COLO668 (cell line): ENCODE measurements at regions not wholly inside any gene's neighbourhood (a gene's known extent, or its start where the extent isn't known, plus 50 kb on each side); places are given as distances from the start of the nearest gene placed in this dataset.
"Not testable (repeated sequence)": the region's sequence is repeated elsewhere in the genome, so short reads cannot be mapped to it uniquely, and the experiment has no call there.

Experiments
- DNase-seq: peaks from one replicate; lab custom pipeline; 2025; ENCODE audit not compliant: unreplicated experiment; lab: John Stamatoyannopoulos, UW

DNA sequence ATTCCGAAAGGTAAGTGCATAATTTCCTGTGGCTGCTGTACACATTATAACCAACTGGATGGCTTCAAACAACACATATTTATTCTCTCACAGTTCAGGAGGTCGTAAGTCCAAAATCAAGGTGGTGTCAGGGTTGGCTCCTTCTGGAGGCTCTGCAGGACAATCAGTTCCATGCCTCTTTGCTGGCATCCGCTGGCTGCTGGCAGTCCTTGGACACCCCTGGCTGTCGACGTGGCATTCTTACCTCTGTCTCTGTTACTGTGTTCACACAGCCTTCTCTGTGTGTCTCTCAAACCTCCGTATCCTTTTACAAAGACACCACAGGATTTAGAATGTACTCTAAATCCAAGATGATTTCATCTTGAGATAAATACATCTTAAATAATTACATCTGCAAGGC lies 398.8 kb upstream of the ATP10A start:
- no peak for DNase-seq

DNA sequence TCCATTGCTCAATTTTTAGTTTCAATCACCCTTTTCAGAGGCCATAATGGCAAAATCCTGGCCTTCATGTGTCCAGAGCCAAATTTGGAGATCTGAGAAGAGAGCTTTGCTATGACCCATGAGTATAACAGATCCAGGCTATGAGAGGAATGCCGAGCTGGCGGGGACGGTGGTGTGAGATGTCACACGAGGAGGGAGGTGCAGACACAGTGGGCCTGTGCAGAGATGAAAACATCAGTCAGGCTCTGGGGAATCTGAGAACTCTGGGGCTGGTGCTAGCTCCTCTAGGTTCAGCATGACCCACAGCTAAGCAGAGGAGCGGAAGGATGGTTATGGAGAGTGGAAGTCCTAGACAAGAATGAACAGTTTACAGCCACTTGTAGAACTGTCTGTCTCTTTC lies 398.3 kb upstream of the ATP10A start:
- DNase-seq: no peak

DNA sequence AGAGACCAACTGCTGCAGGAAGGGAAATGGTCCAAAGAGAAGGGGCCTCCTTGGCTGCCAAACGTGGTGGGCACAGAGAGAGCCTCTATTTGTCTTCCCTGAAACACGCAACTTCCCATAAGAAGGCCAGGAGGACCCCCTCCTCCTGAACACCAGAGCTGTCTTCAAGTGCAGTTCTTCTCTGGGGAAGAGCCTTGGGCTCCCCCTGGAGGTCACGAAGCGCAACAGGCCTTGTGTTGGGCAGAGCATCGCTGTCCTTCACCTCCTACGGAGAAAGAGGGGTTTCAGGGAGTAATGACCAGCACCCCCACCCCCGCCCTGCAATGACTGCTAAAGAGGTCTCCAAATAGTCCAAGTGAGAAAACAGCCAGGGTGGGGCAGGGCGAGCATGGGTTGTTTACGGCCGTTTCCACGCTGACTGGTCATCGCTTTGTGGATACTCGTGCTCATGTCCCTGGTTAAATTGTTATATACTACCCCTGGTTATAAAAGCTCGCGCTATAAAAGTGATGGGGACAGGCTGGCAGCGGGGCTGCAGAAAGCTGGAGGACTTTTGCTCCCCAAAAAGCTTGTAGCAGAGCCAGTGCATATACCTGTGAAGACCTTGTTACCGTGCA lies 397.5 kb upstream of the ATP10A start:
- peak; percentile 43 for DNase-seq

DNA sequence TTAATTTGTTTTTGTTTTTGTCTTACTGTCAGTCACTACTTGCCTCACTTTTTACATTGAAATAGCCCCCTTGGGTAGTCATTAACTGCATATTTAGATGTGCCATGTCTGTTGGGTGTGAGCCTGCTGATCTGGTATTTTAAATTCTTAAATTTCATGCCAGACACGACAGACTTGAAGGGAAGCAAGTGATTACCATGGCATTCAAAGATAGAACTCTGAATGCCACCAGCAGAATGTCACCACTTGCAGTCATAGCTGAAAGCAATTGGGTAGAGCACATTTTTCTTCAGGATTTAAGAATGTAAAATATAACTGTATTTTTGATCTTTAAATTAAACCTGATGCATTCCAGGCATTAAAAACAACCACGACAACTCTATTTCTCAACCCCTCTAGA lies 396.5 kb upstream of the ATP10A start:
- DNase-seq: no peak

DNA sequence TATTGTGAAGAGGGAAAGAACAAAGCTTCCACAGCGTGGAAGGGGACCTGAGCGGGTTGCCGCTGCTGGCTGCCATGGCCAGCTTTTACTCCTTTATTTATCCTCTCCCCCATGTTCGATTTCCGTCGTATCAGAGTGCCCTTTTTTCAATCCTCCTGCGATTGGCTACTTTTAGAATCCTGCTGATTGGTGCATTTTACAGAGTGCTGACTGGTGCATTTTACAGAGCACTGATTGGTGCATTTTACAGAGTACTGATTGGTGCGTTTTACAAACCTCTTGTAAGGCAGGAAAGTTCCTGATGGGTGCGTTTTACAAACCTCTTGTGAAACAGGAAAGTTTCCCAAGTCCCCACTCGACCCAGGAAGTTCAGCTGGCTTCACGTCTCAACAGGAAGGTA lies 381.7 kb upstream of the ATP10A start:
- DNase-seq: not testable (repeated sequence)

DNA sequence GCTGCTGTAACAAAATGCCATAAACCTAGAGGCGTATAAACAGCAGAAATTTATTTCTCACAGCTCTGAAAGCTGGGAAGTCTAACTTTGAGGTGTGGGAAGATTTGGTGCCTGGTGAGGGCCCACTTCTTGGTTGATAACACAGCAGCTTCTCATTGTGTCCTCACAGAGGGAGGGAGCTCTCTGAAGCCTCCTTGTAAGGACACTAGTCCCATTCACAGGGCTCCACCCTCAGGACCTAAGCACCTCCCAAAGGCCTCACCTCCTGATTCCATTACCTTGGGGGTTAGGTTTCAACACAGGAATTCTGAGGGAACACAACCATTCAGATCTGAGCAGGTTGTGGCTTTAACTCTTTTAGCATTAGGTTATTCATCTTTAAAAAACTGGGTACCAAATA lies 380.3 kb upstream of the ATP10A start:
- no peak for DNase-seq

DNA sequence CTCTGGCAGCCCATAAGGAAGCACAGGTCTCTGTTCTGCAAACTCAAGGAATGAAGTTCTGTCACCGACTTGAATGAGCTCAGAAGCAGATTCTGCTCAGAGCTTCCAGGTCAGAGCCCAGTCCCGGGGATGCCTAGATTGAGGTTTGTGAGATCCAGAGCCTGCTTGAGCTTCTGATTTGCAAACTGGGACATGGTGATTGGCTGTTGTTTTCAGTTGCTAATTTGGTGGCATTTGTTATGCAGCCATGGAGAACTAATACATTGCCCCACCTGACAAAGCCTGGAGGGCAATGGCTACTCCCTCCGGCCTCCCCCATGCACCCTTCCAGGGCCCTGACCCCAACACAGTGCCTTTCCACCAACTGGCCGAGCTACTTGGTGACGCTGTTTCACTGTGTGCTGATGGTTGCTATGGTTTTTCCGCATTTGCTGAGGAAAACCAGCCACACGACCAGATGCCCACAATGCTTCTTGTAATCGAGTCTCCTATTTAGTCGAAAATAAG lies 379.5 kb upstream of the ATP10A start:
- DNase-seq: no peak

DNA sequence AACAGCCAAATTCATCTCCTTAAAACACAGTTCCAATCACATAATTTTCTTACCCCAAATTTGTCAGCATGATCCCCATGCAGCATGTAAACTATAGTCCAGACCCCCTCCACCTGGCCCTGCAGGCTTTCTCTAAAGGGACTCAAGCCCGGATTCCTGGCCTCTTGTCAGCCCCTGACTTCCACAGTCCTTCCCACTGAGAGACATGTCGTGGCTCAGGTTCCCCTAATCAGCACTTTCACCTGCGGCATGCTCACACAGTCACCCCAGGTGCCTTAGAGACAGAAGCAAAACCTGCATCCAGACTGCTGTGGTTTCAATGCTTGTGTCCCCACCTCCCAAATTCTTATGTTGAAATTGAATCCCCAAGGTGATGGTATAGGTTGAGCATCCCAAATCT lies 372.7 kb upstream of the ATP10A start:
- DNase-seq: no peak

DNA sequence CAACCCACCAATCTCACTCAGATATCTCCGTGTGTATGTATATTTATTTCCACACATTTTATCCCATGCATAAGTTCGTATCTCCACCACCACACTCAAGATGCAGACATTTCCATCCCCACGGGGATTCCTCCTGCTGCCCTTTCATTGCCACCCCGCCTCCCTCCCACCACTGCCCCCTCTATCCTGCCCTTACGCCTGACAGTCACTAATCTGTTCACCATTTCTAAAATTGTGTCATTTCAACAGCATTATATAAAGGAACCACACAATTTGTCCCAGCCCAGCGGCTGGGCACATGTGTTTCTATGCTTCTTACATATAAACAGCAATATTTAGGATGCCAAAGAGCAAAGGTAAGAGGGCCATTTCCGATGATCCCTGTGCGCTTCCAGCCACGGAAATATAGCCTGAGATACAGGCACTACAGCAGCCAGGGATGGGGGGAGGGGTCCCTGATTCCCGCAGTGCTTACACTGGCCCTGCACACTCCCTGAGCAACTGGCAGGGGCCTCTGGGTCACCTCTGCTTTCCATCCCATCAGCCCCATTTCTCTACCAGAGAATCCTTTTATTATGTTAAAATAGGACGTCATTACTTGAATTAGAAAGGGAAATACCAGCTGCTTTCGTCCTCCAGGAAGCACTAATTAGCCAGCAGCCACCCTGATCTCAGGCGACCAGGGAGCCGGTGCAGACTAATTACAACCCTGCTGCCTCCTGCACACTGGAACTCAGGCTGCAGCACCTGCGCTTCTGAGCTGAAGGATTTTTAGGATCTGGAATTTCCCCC lies 372.0 kb upstream of the ATP10A start:
- peak; percentile 66 for DNase-seq

DNA sequence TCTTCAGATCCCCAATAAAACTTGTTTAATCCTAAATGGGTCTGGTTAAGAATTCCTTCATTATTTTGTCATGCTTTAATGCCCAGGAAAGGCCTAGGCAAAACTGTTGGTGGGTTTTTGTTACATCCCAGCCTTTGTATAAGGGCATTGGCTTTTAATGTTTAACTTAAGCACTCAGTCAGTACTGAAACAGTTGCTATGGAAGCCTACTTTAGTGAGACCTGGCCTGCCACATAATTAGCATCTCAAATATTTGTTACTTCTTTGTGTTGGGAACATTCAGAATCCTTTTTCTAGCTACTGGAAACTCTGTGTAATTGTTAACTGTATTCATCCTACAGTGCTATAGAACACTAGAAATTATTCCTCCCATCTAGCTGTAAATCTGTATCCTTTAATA lies 369.6 kb upstream of the ATP10A start:
- DNase-seq: peak; percentile 14

DNA sequence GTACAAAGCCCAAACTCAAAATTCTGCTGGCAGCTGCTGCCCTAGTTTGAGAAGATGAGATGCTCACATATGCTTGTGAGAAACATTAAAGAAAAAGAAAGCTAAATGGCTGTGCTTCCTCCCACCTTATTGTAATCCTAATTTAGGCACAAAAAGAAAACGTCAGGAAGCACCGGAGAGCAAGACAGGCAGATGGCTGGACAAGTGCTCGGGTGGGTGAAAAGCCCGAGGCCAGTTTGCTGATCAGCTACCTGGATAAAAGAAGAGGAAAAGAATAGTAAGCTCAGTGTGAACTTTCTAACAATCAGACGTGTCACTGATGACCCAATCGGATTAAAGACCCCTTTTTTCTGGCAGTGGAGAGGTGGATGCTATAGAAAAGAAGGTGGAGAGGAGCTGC lies 368.0 kb upstream of the ATP10A start:
- no peak for DNase-seq

DNA sequence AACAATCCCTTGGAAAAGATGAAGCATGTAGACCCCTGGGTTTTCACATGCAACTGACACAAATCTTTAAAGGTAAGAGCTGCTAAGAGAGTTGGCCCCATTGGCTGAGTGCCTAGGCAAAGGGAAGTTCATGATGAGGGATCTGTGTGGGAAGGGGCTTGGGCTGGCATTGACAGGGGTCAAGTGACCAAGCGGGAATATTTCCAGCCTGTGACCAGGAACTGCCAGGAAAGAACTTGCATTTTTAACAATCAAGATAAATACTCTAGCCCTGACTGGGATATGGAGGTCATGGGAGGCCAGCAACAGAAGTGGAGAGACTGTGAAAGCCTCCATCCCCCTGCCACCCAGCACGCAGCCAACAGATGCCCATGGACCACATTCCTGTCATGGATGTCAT lies 361.1 kb upstream of the ATP10A start:
- DNase-seq: no peak

DNA sequence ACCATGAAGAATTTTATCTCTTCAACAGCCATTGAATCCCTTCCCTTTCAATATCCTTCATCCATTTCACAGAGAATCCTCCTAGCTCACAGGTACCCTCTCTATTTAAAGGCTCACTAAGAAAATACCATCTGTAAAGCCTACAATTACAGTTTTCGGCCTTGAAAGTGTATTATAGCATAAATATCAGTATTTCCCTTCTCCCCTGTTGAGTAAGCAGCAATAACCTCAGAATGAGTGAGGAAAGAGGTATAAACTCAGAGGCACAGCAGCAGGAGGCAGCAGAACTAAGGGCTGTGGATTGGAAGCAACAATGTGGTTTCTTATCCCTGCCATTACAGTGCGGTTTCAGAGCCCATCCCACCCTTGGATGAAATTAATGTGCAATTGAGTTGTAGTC lies 360.6 kb upstream of the ATP10A start:
- DNase-seq: no peak

DNA sequence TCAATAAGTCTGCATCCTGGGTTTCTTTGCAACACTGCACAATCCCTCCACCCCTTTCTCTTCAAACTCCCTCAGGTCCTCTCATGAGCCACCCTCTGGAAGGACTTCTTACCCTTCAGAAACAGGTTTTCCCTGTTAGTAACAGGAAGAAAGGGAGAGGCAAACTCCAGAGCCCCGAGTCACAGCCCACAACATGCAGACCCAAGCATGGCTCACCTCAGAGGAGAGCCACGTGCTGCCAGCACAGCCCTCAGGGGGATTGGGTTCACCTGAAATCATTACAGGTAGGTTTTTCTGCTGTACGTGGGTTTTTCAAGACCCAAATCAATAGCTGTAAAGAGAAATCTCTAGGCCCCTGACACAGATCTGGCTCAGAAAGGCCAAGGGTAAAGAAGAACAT lies 359.7 kb upstream of the ATP10A start:
- DNase-seq: no peak

DNA sequence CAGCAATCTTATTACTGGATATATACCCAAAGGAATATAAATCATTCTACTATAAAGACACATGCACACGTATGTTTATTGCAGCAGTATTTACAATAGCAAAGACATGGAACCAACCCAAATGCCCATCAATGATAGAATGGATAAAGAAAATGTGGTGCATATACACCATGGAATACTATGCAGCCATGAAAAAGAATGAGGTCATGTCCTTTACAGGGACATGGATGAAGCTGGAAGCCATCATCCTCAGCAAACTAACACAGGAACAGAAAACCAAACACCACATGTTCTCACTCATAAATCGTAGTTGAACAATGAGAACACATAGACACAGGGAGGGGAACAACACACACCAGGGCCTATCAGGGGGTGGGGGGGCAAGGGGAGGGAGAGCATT lies 353.9 kb upstream of the ATP10A start:
- DNase-seq: not testable (repeated sequence)

DNA sequence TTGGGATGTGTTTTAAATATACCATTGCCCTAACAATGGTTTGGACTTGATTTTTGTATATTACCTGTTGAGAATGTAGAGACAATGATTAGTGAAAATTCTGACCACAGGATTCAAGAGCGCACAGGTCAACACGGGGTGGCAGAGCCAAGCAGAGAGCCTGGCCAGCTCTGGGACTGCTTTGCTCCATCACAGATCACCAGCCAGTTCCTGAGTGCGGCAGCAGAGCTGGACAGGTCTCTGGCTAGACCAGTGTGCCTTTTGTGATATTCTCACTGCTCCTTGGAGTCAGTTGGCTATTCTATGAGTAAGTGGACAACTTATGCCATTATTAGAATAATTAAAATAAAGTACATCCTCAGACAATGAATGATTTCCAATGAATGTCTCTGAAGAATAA lies 351.2 kb upstream of the ATP10A start:
- no peak for DNase-seq

DNA sequence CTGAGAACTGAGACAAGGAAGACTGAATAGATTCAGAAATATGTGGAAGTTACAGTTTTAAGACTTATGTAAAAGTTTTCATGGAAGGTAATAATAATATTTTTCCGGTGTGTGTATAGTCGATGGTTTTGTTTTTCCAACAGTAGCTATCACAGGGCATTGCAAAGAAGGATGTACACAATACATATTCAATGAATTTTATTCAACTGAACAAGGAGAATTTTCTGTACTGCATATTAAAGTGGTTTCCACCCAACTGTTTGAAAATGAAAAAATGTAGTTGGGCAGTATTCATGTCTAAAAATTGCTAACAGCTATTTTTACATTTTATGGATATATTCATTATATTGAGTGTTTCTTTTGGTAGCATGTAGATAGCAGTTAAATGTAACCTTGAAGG lies 350.3 kb upstream of the ATP10A start:
- no peak for DNase-seq

DNA sequence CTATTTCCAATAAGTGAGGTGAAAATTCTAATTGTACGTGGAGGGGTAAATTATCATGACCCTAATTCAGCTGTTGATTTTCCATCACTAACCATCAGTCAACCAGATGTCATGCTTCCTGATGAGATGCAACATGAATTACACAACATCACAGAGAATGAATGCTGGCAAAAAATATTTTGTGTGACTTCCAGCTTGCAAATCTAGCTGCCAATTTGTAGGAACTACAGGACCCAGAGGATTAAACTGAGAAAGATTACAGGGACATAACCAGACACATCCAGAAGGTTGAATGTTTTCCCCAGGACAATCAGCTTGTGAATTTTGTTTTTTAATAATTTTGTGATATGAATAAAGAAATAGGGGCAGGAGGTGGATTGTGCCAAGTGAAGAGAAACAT lies 349.0 kb upstream of the ATP10A start:
- no peak for DNase-seq

DNA sequence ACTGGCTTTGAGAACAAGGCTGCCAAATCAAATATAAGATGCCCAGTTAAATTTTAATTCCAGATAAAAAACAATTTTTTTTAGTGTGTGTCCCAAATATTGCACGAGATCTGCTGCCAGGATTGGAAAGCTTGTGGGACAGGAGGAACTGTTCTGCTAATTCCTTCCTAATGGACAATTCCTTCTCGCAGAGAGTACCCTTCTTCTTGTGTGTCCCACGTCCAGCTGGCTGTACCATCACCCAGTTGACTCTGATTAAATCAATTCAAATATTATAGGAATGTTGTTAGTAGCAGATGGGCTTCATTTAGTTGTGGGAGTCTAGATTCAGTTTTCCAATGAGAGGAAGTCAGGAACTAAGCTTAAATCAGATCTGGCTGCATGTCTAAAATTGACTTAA lies 347.9 kb upstream of the ATP10A start:
- no peak for DNase-seq

DNA sequence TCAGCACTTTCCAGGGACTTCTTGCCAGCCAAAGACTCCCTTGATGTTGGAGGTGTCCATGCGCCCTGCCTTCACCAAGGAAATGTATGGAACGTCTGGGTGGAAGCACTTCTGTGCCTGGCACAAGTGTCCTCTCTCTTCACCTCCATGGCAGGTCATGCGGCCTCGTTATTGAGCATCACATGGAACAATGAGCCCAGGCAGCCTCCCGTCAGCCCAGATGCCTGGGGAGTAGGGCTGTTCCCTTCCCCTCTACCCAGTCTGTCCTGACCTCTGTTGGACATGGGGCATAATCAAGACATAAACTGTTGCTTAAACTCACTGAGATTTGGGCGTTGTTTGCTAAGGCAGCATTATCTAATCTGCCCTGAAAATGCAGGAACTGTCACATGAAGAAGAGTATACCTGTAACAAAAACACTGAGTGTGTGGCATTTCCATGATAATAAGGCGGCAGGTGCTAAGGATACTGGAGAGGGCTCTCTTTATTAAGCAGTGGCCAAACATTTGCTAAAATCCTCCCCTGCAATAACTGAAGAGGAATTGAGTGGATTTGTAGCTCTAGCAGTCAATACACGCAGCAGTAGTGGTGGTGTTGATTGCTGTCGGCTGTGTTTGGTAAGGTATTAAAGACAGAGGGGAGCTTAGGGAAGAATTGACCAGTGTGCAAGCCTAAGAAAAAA lies 338.2 kb upstream of the ATP10A start:
- peak; percentile 28 for DNase-seq

DNA sequence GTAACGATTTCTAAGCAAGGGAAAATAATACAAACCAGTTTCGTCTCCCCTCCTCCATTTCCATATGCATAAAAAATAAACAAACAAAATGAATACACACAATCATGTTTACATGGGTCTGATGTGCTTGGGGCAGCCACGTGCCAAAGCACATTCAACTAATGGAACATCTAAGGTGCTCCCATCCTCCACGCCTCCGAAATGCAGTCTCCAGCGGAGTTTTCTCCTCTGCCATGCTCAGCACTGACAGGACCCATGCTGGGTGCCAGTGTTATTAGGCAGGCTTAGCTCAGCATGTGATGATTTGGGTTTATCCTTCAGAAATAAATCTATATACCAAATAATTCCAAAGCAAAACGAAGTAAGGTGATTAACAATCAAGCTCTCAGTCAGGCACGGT lies 337.3 kb upstream of the ATP10A start:
- no peak for DNase-seq

DNA sequence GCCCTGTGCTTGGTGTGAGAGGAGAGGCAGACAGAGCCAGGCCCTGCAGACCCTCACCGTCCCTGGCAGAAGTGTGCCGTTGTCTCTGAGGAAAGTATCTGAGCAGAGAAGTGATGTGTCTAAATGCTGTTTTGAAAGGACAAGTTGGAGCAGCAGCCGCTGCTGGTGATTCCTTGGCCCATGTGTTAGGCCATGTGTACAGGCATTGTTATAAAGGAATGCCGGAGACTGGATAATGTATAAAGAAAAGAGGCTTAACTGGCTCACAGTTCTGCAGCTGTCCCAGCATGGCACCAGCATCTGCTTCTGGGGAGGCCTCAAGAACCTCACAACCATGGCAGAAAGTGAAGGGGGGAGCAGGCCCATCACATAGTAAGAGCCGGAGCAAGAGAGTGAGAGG lies 334.6 kb upstream of the ATP10A start:
- DNase-seq: no peak
